Right cardiac atrium (tissue), 5 donors: ENCODE measurements at regions not wholly inside any gene's neighbourhood (a gene's known extent, or its start where the extent isn't known, plus 50 kb on each side); places are given as distances from the start of the nearest gene placed in this dataset.

ENCODE experiments used
- ATAC-seq, 2 donors: fragments of 200-7000 bp; cut with Tn5 transposase; one replicate each; pipeline versions ENCODE4 v1.8.0 to v1.9.1; 2020; ENCODE audit warnings: moderate library complexity in 2 of 2, mild to moderate bottlenecking in 1 of 2
- DNase-seq, 3 donors: peaks; one replicate each; pipeline ENCODE4 v3.0.0-alpha.2; 2020
- H3K27ac ChIP-seq: one replicate; pipeline ENCODE4 v1.5.1; 2013; ENCODE audit warnings: mild to moderate bottlenecking, low read length, control low read depth, moderate library complexity
- H3K27me3 ChIP-seq: one replicate; pipeline ENCODE4 v1.6.1; 2013; ENCODE audit not compliant: control insufficient read depth, insufficient read depth
- H3K4me1 ChIP-seq: one replicate; pipeline ENCODE4 v1.6.1; 2013; ENCODE audit warnings: low read length; ENCODE audit not compliant: control insufficient read depth, insufficient read depth
- H3K4me3 ChIP-seq: one replicate; pipeline ENCODE4 v1.5.1; 2013; ENCODE audit warnings: low read length, control low read depth
- H3K9me3 ChIP-seq: one replicate; pipeline ENCODE4 v1.6.1; 2013; ENCODE audit warnings: low read length; ENCODE audit not compliant: control insufficient read depth
- WGBS: extraction: QIAGEN DNeasy Blood & Tissue Kit; methylation state at CpG from one replicate; pipeline ENCODE4 v1.1.7; 2013; 5-methylcytosine and 5-hydroxymethylcytosine counted together
- intact Hi-C, 4 donors: fragments of 100-400 bp; cut with DNase I; formaldehyde crosslinking; loops; one replicate each; pipeline versions ENCODE4 v1.11.0 to v1.14.0; 2022 to 2023
- donor health status: healthy with polysubstance abuse.
- donor health status: DM: no; HTN: yes; CAD: no.
- donor health status: DM: no; HTN: no; CAD: no.
- donor health status: DM: no; HTN: yes; CAD: no; lungs with severe emphysema.
- donor health status: DM: yes; HTN: yes; CAD: no.

DNA sequence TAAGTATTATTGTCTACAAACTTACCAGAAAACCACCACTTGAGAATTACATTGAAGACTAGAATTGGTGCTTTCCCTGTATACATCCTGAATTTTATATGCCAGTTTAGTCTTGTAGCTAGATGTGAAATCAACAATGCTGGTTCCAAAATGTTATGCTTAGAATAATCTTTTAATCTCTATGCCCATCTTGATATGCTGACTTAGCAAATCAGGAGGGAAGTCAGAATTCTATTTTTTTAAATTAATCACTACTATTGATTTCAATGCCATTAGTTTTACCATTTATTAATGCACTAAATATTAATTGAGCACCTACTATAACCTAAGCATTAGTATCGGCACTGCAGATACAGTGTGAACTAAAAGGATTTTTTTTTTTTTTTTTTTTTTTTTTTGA, 641.6 kb upstream of the ADGRL4 start:
- H3K4me3 ChIP-seq = no peak overlapping the region
- no peak for ATAC-seq
- 91% methylated on average over 1 of the region's 1 CpG for WGBS

DNA sequence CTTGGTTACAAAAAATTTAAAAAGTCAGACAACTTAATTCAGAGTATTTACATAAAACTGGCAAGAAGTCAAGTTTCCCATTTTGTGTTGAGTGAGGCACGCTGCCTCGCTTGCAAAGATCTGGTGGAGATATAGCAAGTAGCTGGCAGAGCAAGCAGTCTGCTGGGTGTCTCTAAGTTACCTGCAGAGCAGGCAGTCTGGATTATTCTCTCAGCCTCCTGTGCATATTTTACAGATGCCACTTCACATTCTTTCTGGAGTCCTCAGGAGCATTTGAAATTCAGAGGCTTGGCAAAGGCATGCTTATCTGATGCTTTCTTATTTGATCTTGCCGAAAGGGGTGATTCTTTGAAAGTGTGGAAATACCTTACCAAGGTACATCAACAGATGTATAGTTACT, 640.4 kb upstream of the ADGRL4 start:
- ATAC-seq = no peak
- 77% methylated on average over 3 of the region's 3 CpGs for WGBS

More for the DNA sequence above, 641.6 kb upstream of the ADGRL4 start:
- DNase-seq = no peak
- no peak overlapping the region for H3K27ac ChIP-seq
- H3K9me3 ChIP-seq = no peaks in the 10 kb centered on the region
- H3K4me1 ChIP-seq = no peaks in the 10 kb centered on the region
- intact Hi-C loops = no loop called here
- no peaks in the 10 kb centered on the region for H3K27me3 ChIP-seq

DNA sequence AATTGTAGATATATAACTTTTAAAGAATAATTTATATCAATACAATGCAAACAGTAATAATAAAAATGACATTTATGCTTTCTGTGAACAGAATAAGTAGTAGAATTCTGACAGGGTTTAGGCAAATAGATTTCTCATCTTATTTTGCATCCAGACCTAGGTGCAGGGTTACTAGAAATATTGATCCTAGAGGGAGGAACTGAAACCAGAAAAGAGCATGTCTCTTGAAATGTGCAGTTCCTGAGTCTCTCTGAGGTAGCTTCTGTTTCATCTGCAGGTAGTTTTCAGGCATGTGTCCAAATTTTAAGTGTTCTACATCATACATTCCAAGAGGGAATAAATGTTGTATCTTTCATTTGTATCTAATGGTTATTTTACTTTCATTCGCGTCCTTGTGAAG, 631.9 kb upstream of the ADGRL4 start:
- Histone ChIP-seq H3K27me3 (no peaks in the 10 kb centered on the region), H3K4me3 (no peak overlapping the region), H3K9me3 (no peaks in the 10 kb centered on the region), H3K4me1 (no peaks in the 10 kb centered on the region), H3K27ac (no peak overlapping the region)
- intact Hi-C loops = no loop called here
- ATAC-seq (no peak), DNase-seq (no peak)
- 91% methylated on average over 2 of the region's 2 CpGs for WGBS

More for the DNA sequence above, 640.4 kb upstream of the ADGRL4 start:
- Histone ChIP-seq H3K9me3 (no peaks in the 10 kb centered on the region), H3K27ac (no peak overlapping the region), H3K4me1 (no peaks in the 10 kb centered on the region), H3K4me3 (no peak overlapping the region), H3K27me3 (no peaks in the 10 kb centered on the region)
- no peak for DNase-seq
- intact Hi-C loops = no loop called here

DNA sequence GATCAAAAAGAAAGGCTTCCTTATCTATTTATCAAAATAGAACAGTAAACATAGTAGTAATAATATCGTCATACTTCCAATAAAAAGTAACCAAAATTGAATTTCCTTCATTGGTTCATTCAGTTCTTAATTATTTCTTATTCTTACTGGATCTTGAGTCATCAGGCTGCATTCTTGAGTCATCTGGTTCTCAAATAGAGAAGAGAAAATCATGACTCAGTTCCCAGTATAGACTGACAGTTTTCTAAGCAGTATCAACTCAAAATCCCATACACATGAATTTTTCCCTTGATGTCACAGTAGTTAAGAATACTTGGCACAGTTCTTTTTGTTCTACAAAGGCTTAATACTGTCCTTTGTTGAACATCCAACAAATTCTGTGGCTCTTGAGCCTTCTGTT, 626.9 kb upstream of the ADGRL4 start:
- DNase-seq (no peak), ATAC-seq (no peak)
- intact Hi-C loops = no loop called here
- Histone ChIP-seq H3K27ac (no peak overlapping the region), H3K4me3 (no peak overlapping the region), H3K4me1 (no peaks in the 10 kb centered on the region), H3K9me3 (no peaks in the 10 kb centered on the region), H3K27me3 (no peaks in the 10 kb centered on the region)
- 95% methylated on average over 1 of the region's 1 CpG for WGBS

DNA sequence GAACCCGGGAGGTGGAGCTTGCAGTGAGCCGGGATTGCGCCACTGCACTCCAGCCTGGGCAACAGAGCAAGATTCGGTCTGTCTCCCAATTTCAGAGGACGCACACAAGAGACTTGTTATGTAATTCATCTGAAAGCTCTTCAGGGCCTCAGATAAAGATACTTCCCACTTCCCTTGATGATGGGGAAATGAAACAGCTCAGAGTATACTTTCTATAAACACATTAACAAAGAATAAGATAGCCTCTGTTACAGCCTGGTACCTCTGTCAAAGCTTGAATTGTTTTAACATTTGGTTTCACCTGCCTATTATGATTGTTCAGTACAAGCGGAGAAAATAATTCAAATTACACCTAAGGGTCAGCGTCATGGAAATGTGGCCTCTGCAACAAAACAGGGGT, 622.9 kb upstream of the ADGRL4 start:
- DNase-seq (no peak), ATAC-seq (no peak)
- no peak overlapping the region for H3K4me3 ChIP-seq
- H3K27me3 ChIP-seq = no peaks in the 10 kb centered on the region
- no peaks in the 10 kb centered on the region for H3K4me1 ChIP-seq
- intact Hi-C loops = no loop called here
- 95% methylated on average over 7 of the region's 7 CpGs for WGBS
- H3K27ac ChIP-seq = no peak overlapping the region
- H3K9me3 ChIP-seq = no peaks in the 10 kb centered on the region

DNA sequence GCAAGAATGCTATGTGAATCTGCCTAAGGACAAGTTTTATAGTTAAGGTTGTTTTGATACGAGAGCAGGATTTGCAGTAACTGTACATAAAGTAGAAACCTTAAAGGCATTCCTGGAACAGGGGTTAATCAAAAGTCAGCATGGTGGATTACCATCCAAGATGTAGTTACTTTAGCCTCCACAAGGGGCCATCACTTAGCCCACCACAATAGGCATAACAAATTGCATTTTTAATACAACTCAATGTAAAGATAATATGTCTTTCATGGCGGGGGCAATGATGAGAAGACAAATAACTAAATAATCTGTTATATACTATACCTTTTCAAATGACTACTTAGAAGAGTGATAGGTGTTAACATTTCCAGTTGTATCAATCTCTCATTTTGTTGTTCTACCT, 611.2 kb upstream of the ADGRL4 start:
- Histone ChIP-seq H3K4me3 (no peak overlapping the region), H3K27ac (no peak overlapping the region), H3K4me1 (no peaks in the 10 kb centered on the region), H3K9me3 (no peaks in the 10 kb centered on the region), H3K27me3 (no peaks in the 10 kb centered on the region)
- DNase-seq (no peak), ATAC-seq (no peak)
- WGBS = 87% methylated on average over 2 of the region's 2 CpGs
- intact Hi-C loops = no loop called here

DNA sequence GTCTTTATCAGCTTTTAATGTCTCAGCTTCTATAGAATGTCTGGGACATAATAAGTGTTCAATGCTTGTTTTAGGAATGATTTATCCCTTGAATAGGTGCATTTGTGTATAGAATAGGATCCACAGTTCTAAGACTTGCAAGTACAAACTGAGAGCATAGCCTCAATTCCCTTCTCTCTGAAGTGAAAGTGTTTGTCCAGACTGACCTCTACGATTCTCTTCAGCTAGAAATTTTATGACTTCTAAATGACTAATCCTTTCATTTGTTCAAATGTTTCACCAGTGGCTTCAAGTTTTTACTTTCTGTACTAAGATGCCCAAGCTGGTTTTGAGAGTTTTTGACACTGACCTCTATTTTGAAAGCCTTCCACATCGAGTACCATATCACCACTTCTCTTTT, 608.2 kb upstream of the ADGRL4 start:
- H3K4me3 ChIP-seq = no peak overlapping the region
- H3K4me1 ChIP-seq = no peaks in the 10 kb centered on the region
- no peak for DNase-seq
- WGBS = 66% methylated on average over 2 of the region's 2 CpGs
- no peak overlapping the region for H3K27ac ChIP-seq
- ATAC-seq = no peak
- H3K9me3 ChIP-seq = no peaks in the 10 kb centered on the region
- no peaks in the 10 kb centered on the region for H3K27me3 ChIP-seq
- intact Hi-C loops = no loop called here

DNA sequence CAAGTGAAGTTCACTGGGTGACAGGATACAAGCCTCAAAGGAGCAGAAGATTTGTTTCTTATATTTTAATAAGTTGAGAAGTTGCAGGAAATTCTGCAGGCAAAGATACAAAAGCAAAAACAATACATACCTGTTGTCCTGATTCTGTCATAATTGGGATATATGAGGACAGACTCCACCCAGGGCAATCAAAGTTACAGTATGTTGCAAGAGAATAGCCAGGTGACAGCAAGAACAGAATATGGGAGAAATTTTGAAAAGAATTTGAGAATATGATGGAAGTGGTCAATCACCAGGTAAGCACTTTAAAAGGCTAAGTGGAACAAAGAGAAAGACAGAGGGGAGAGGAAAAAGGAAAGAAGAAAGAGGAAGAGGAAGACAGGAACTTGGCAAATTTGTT, 607.6 kb upstream of the ADGRL4 start:
- H3K27me3 ChIP-seq = no peaks in the 10 kb centered on the region
- H3K4me1 ChIP-seq = no peaks in the 10 kb centered on the region
- no peak overlapping the region for H3K4me3 ChIP-seq
- intact Hi-C loops = no loop called here
- ATAC-seq = no peak
- no peak overlapping the region for H3K27ac ChIP-seq
- no peak for DNase-seq
- H3K9me3 ChIP-seq = no peaks in the 10 kb centered on the region

DNA sequence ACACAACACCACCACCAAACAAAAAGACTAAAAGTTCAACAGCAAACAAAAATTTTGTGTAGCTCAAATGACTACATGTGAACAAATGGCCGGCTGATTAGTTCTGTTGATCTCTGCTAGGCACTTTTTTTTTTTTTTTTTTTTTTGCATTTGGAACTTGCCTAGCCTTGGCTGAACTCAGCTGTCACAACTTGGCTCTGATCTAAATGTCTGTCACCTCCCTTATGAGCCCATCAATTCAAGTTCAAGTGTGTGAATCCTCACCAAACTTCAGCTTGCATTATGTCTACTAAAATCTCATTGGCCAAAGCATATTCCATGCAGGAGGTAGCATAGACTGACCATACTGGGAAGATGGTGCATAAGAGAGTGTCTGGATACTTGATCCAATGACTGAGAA, 606.5 kb upstream of the ADGRL4 start:
- DNase-seq (no peak), ATAC-seq (no peak)
- WGBS = 34% methylated on average over 1 of the region's 1 CpG
- intact Hi-C loops = no loop called here
- Histone ChIP-seq H3K4me1 (no peaks in the 10 kb centered on the region), H3K27me3 (no peaks in the 10 kb centered on the region), H3K9me3 (no peaks in the 10 kb centered on the region), H3K27ac (no peak overlapping the region), H3K4me3 (no peak overlapping the region)

DNA sequence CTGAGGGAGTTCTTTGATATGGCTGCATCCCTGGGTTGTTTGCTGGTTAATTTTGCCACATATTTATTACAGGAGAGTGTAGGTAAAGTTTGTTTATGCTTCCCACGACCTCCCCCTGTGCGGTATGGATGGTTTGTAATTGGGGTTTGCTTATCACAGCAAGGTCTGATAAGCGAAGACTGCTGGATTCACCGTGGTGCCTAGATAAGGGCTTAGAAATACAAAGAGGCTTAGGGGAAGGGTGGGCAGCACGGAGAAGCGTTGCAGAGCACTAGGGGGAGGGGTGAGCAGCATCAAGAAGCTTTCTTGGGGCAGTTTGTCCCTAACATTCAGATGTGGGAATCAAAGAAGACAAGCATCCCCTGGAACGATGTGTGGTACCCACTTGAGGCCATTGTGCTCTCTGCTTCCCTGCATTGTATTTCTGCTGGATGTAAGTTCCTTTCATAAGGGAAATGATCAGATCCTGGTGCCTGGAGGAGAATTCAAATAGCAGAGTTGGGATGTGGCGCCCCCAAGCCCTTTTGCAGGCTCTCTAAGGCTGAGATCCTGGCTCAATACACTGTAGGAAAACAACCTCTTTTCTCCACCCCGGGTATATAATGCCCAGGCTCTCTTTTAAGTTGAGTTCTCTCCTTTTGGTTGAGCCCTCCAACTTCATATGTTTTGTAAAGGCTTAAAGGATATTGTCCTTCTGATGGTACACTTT, 598.1 kb upstream of the ADGRL4 start:
- no peaks in the 10 kb centered on the region for H3K9me3 ChIP-seq
- no peaks in the 10 kb centered on the region for H3K4me1 ChIP-seq
- intact Hi-C loops = no loop called here
- WGBS = 35% methylated on average over 9 of the region's 9 CpGs
- H3K27me3 ChIP-seq = no peaks in the 10 kb centered on the region
- H3K4me3 ChIP-seq = no peak overlapping the region
- no peak for DNase-seq
- ATAC-seq = no peak
- H3K27ac ChIP-seq = no peak overlapping the region

DNA sequence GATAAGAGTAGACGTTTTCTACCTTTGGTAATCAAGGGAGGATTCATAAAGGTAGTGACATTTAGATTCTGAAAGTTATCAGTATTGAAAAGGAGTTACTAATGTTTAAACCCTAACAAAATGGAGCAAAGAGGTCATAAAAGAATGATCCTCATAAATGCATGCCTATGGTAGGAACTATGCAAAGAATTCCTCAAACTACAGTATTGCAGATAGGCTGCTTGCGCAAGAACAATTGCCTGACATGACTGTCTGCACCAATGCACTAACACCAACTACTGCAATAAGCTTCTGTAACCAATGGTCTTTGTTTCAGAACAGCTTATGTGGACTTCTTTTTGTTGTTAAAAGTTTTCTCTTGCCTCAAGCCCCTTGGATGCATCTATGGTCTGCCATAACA, 597.3 kb upstream of the ADGRL4 start:
- WGBS = 72% methylated on average over 2 of the region's 2 CpGs
- intact Hi-C loops = no loop called here
- DNase-seq (no peak), ATAC-seq (no peak)
- Histone ChIP-seq H3K4me1 (no peaks in the 10 kb centered on the region), H3K27me3 (no peaks in the 10 kb centered on the region), H3K4me3 (no peak overlapping the region), H3K27ac (no peak overlapping the region), H3K9me3 (no peaks in the 10 kb centered on the region)

DNA sequence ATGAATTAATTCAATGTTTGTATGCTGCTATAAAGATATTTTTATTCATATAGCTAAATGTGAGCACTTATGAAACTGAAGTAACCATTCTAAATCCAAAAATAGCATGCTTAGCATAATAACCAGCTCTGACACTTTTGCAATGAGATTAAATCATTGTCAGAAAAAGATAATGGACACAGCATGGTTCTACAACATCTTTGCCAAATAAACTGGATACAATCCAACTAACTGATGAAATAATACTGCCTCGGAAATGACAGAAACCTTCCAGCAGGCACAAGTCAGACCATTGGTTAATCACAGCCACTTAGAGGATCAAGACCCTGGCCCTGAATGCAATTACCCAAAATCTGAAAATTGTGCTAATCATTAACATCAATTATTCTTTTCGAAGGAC, 592.7 kb upstream of the ADGRL4 start:
- no peak for DNase-seq
- no peak for ATAC-seq
- H3K27me3 ChIP-seq = no peaks in the 10 kb centered on the region
- intact Hi-C loops = no loop called here
- H3K4me3 ChIP-seq = no peak overlapping the region
- WGBS = 53% methylated on average over 2 of the region's 2 CpGs
- H3K9me3 ChIP-seq = no peaks in the 10 kb centered on the region
- no peak overlapping the region for H3K27ac ChIP-seq
- no peaks in the 10 kb centered on the region for H3K4me1 ChIP-seq
